Bronchial epithelial cell (primary cell): ENCODE measurements at regions not wholly inside any gene's neighbourhood (a gene's known extent, or its start where the extent isn't known, plus 50 kb on each side); places are given as distances from the start of the nearest gene placed in this dataset.

ENCODE experiments used
- DNase-seq: peaks from one replicate; pipeline ENCODE4 v3.0.0-alpha.2; 2010; ENCODE audit warnings: low read depth
- FAIRE-seq: peaks from 2 replicates; lab custom pipeline; 2011; peaks lifted over from hg19 to GRCh38; lab: Jason Lieb, UNC
- H3K27me3 ChIP-seq: 2 replicates; pipeline ENCODE4 v1.5.1; 2011; ENCODE audit warnings: low read length; ENCODE audit not compliant: control insufficient read depth, insufficient read depth
- H3K36me3 ChIP-seq: 2 replicates; pipeline ENCODE4 v1.5.1; 2011; ENCODE audit warnings: low read length; ENCODE audit not compliant: control insufficient read depth, insufficient read depth
- H3K4me3 ChIP-seq: 2 replicates; pipeline ENCODE4 v1.5.1; 2011; ENCODE audit warnings: mild to moderate bottlenecking, low read depth, low read length, control low read depth
- CTCF ChIP-seq: IDR thresholded peaks from 2 replicates; pipeline ENCODE4 v1.5.1; 2011; ENCODE audit warnings: mild to moderate bottlenecking, moderate library complexity, low read length, control low read depth, inconsistent platforms; ENCODE audit not compliant: insufficient read depth, severe bottlenecking

GRCh38 chr7:50952544-50952943 is 169.8 kb upstream of the GRB10 start:
- TF ChIP-seq CTCF, result no peak
- no peaks in the 10 kb centered on the region for H3K36me3 ChIP-seq
- FAIRE-seq, result no peak
- DNase-seq, result no peak
- H3K4me3 ChIP-seq, result no peak overlapping the region
- no peaks in the 10 kb centered on the region for H3K27me3 ChIP-seq

DNA sequence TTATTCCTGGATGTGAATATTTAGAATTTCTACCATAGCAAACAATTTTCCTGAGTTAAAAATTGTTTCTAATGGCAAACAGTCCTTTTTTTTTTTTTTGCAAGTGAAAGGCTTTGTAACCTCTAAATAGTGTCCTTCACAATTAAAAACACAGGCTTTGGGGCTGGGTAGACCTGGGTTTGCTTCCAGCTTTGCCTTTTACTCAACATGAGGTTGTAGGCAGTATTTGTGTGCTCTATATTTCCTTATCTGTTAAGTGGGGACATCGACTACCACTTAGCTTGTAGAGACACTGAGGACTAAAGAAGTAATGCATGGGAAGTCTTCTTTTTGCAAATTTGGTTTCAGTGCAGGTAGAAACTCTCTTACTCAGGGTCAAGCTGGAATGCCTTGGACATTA is 169.4 kb upstream of the GRB10 start:
- Histone ChIP-seq H3K36me3 (no peaks in the 10 kb centered on the region), H3K4me3 (no peak overlapping the region), H3K27me3 (no peaks in the 10 kb centered on the region)
- TF ChIP-seq CTCF, result no peak
- DNase-seq (no peak), FAIRE-seq (no peak)

DNA sequence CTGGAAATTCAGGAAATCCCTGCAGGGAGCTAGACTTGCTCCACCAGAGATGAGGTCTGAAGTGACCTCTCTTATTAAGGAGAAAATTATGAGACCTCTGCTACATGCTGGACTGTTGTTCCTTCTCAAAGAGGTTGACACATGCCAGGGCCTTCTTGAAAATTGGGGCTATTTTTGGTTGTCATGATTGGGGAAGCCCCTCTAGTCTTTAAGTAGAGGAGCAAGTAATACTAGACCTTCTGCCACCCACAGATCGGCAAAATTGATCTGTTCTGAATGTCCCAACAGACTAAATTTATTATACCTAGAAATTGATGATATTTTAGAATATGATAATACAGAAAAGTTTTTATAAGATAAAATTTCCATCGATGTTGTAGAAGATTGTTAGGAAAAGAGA is 160.8 kb upstream of the GRB10 start:
- TF ChIP-seq CTCF, result no peak
- FAIRE-seq (no peak), DNase-seq (no peak)
- peaks cover 6% of the 10 kb centered on the region for H3K27me3 ChIP-seq
- no peaks in the 10 kb centered on the region for H3K36me3 ChIP-seq
- H3K4me3 ChIP-seq, result no peak overlapping the region

GRCh38 chr7:50941525-50941924 is 158.8 kb upstream of the GRB10 start:
- DNase-seq (no peak), FAIRE-seq (no peak)
- no peaks in the 10 kb centered on the region for H3K36me3 ChIP-seq
- no peak overlapping the region for H3K4me3 ChIP-seq
- TF ChIP-seq CTCF, result no peak
- peaks cover 6% of the 10 kb centered on the region for H3K27me3 ChIP-seq

DNA sequence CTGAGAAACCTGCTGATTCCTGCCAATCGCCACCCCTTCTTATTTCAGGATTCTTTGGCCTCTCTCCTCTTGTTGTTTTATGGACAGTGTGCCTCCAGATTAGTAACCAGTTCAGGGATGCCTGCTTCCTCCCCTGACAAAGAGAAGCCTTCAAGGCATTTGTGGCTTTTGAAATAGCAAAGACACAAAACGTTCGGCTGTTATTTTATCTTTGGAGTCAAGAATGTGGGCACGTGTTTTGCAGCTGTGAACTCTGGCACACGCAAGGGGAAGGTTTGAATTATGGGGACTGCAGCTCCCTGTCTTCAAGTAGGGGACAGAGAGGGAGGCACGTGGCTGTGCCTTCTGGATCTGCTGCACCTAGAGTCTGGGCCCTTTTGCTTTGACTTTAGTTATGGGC is 157.9 kb upstream of the GRB10 start:
- Histone ChIP-seq H3K27me3 (peaks cover 6% of the 10 kb centered on the region), H3K36me3 (no peaks in the 10 kb centered on the region), H3K4me3 (no peak overlapping the region)
- DNase-seq (no peak), FAIRE-seq (no peak)
- TF ChIP-seq CTCF, result no peak

GRCh38 chr7:50939021-50939420 is 156.3 kb upstream of the GRB10 start:
- peaks cover 6% of the 10 kb centered on the region for H3K27me3 ChIP-seq
- FAIRE-seq (no peak), DNase-seq (no peak)
- H3K36me3 ChIP-seq, result no peaks in the 10 kb centered on the region
- no peak for TF ChIP-seq CTCF
- no peak overlapping the region for H3K4me3 ChIP-seq
